ENCODE measurements at regions not wholly inside any gene's neighbourhood (a gene's known extent, or its start where the extent isn't known, plus 50 kb on each side); places are given as distances from the start of the nearest gene placed in this dataset.

GRCh38 chr6:90948540-90948939 lies 361.7 kb upstream of the MAP3K7 start:
- no peak for DNase-seq (ENCODE audit: low spot score)
- TF ChIP-seq CTCF (IDR thresholded peaks at IDR 0.05; ENCODE audit: borderline replicate concordance, control extremely low read depth, extremely low read depth, insufficient read depth, missing control alignments): no peak
- in situ Hi-C loops (cut with MboI; ENCODE audit: low sequenced_read_pairs, unreplicated experiment): no loop called here

- no peak for DNase-seq (ENCODE audit: low spot score)
- no peak for TF ChIP-seq CTCF (IDR thresholded peaks at IDR 0.05; ENCODE audit: borderline replicate concordance, control extremely low read depth, extremely low read depth, insufficient read depth, missing control alignments)
- in situ Hi-C loops (cut with MboI; ENCODE audit: low sequenced_read_pairs, unreplicated experiment): no loop called here
Measured at GRCh38 chr6:90947184-90948064, 360.6 kb upstream of the MAP3K7 start.

GRCh38 chr6:90941885-90942284 lies 355.0 kb upstream of the MAP3K7 start:
- no peak for DNase-seq (ENCODE audit: low spot score)
- TF ChIP-seq CTCF (IDR thresholded peaks at IDR 0.05; ENCODE audit: borderline replicate concordance, control extremely low read depth, extremely low read depth, insufficient read depth, missing control alignments): no peak
- in situ Hi-C loops (cut with MboI; ENCODE audit: low sequenced_read_pairs, unreplicated experiment): no loop called here

- TF ChIP-seq CTCF (IDR thresholded peaks at IDR 0.05; ENCODE audit: borderline replicate concordance, control extremely low read depth, extremely low read depth, insufficient read depth, missing control alignments): no peak
- peak; percentile 55 for DNase-seq (ENCODE audit: low spot score)
- in situ Hi-C loops (cut with MboI; ENCODE audit: low sequenced_read_pairs, unreplicated experiment): no loop called here
Measured at GRCh38 chr6:90940812-90941481, 354.1 kb upstream of the MAP3K7 start.

GRCh38 chr6:90939906-90940305 lies 353.0 kb upstream of the MAP3K7 start:
- in situ Hi-C loops (cut with MboI; ENCODE audit: low sequenced_read_pairs, unreplicated experiment): no loop called here
- no peak for TF ChIP-seq CTCF (IDR thresholded peaks at IDR 0.05; ENCODE audit: borderline replicate concordance, control extremely low read depth, extremely low read depth, insufficient read depth, missing control alignments)
- DNase-seq (ENCODE audit: low spot score): no peak

GRCh38 chr6:90938122-90938521 lies 351.2 kb upstream of the MAP3K7 start:
- no peak for DNase-seq (ENCODE audit: low spot score)
- in situ Hi-C loops (cut with MboI; ENCODE audit: low sequenced_read_pairs, unreplicated experiment): no loop called here
- no peak for TF ChIP-seq CTCF (IDR thresholded peaks at IDR 0.05; ENCODE audit: borderline replicate concordance, control extremely low read depth, extremely low read depth, insufficient read depth, missing control alignments)

Measured in GM13976 (cell line).